ENCODE measurements at regions not wholly inside any gene's neighbourhood (a gene's known extent, or its start where the extent isn't known, plus 50 kb on each side); places are given as distances from the start of the nearest gene placed in this dataset.
"Not testable (repeated sequence)": the region's sequence is repeated elsewhere in the genome, so short reads cannot be mapped to it uniquely, and the experiment has no call there.

GRCh38 chr1:146393796-146394195 lies 165.0 kb upstream of the NOTCH2NLA start:
- H3K27me3 ChIP-seq (ENCODE audit: control insufficient read depth in 1 of 2, insufficient read depth in 2 of 2, low read length in 2 of 2); H3K9me3 ChIP-seq (ENCODE audit: low read length); H3K4me1 ChIP-seq (ENCODE audit: insufficient read depth, low read length); H3K9ac ChIP-seq (ENCODE audit: low read length); H3K27ac ChIP-seq (ENCODE audit: low read depth, low read length); H3K4me3 ChIP-seq (ENCODE audit: low read depth in 1 of 2, low read length in 2 of 2); H3K36me3 ChIP-seq (ENCODE audit: insufficient read depth, low read length): not testable (repeated sequence)

- H3K27ac ChIP-seq (ENCODE audit: low read depth, low read length); H3K27me3 ChIP-seq (ENCODE audit: control insufficient read depth in 1 of 2, insufficient read depth in 2 of 2, low read length in 2 of 2); H3K9ac ChIP-seq (ENCODE audit: low read length); H3K9me3 ChIP-seq (ENCODE audit: low read length); H3K4me1 ChIP-seq (ENCODE audit: insufficient read depth, low read length); H3K4me3 ChIP-seq (ENCODE audit: low read depth in 1 of 2, low read length in 2 of 2); H3K36me3 ChIP-seq (ENCODE audit: insufficient read depth, low read length): not testable (repeated sequence)
Observed at GRCh38 chr1:146393154-146393553, 164.3 kb upstream of the NOTCH2NLA start.

GRCh38 chr1:146389178-146389577 lies 160.4 kb upstream of the NOTCH2NLA start:
- not testable (repeated sequence) for H3K27ac ChIP-seq (ENCODE audit: low read depth, low read length); H3K36me3 ChIP-seq (ENCODE audit: insufficient read depth, low read length); H3K4me1 ChIP-seq (ENCODE audit: insufficient read depth, low read length); H3K4me3 ChIP-seq (ENCODE audit: low read depth in 1 of 2, low read length in 2 of 2); H3K9me3 ChIP-seq (ENCODE audit: low read length); H3K9ac ChIP-seq (ENCODE audit: low read length); H3K27me3 ChIP-seq (ENCODE audit: control insufficient read depth in 1 of 2, insufficient read depth in 2 of 2, low read length in 2 of 2)

GRCh38 chr1:146387750-146388469 lies 159.1 kb upstream of the NOTCH2NLA start:
- H3K4me3 ChIP-seq (ENCODE audit: low read depth in 1 of 2, low read length in 2 of 2); H3K9ac ChIP-seq (ENCODE audit: low read length): not testable (repeated sequence)

GRCh38 chr1:146386851-146387749 lies 158.3 kb upstream of the NOTCH2NLA start:
- H3K27me3 ChIP-seq (ENCODE audit: control insufficient read depth in 1 of 2, insufficient read depth in 2 of 2, low read length in 2 of 2); H3K4me1 ChIP-seq (ENCODE audit: insufficient read depth, low read length); H3K9me3 ChIP-seq (ENCODE audit: low read length); H3K4me3 ChIP-seq (ENCODE audit: low read depth in 1 of 2, low read length in 2 of 2); H3K9ac ChIP-seq (ENCODE audit: low read length); H3K36me3 ChIP-seq (ENCODE audit: insufficient read depth, low read length): not testable (repeated sequence)
- H3K27ac ChIP-seq (ENCODE audit: low read depth, low read length), result peak overlapping the region; percentile 13

More at GRCh38 chr1:146387750-146388469, 159.1 kb upstream of the NOTCH2NLA start:
- H3K9me3 ChIP-seq (ENCODE audit: low read length); H3K4me1 ChIP-seq (ENCODE audit: insufficient read depth, low read length); H3K36me3 ChIP-seq (ENCODE audit: insufficient read depth, low read length); H3K27me3 ChIP-seq (ENCODE audit: control insufficient read depth in 1 of 2, insufficient read depth in 2 of 2, low read length in 2 of 2); H3K27ac ChIP-seq (ENCODE audit: low read depth, low read length): not testable (repeated sequence)

GRCh38 chr1:146381196-146381595 lies 152.4 kb upstream of the NOTCH2NLA start:
- not testable (repeated sequence) for H3K4me3 ChIP-seq (ENCODE audit: low read depth in 1 of 2, low read length in 2 of 2); H3K36me3 ChIP-seq (ENCODE audit: insufficient read depth, low read length); H3K27me3 ChIP-seq (ENCODE audit: control insufficient read depth in 1 of 2, insufficient read depth in 2 of 2, low read length in 2 of 2); H3K9ac ChIP-seq (ENCODE audit: low read length); H3K27ac ChIP-seq (ENCODE audit: low read depth, low read length); H3K9me3 ChIP-seq (ENCODE audit: low read length); H3K4me1 ChIP-seq (ENCODE audit: insufficient read depth, low read length)

- H3K9me3 ChIP-seq (ENCODE audit: low read length); H3K27me3 ChIP-seq (ENCODE audit: control insufficient read depth in 1 of 2, insufficient read depth in 2 of 2, low read length in 2 of 2); H3K4me1 ChIP-seq (ENCODE audit: insufficient read depth, low read length); H3K36me3 ChIP-seq (ENCODE audit: insufficient read depth, low read length): not testable (repeated sequence)
- Histone ChIP-seq H3K27ac (ENCODE audit: low read depth, low read length) (peak overlapping the region; percentile 90), H3K4me3 (ENCODE audit: low read depth in 1 of 2, low read length in 2 of 2) (peak overlapping the region in 1 of 2 donors; percentile 52), H3K9ac (ENCODE audit: low read length) (peak overlapping the region; percentile 44)
Observed at GRCh38 chr1:146376708-146377496, 148.1 kb upstream of the NOTCH2NLA start.

- H3K4me3 ChIP-seq (ENCODE audit: low read depth in 1 of 2, low read length in 2 of 2); H3K9ac ChIP-seq (ENCODE audit: low read length); H3K36me3 ChIP-seq (ENCODE audit: insufficient read depth, low read length); H3K27ac ChIP-seq (ENCODE audit: low read depth, low read length); H3K27me3 ChIP-seq (ENCODE audit: control insufficient read depth in 1 of 2, insufficient read depth in 2 of 2, low read length in 2 of 2); H3K4me1 ChIP-seq (ENCODE audit: insufficient read depth, low read length); H3K9me3 ChIP-seq (ENCODE audit: low read length): not testable (repeated sequence)
Observed at GRCh38 chr1:146376309-146376707, 147.5 kb upstream of the NOTCH2NLA start.

- H3K9ac ChIP-seq (ENCODE audit: low read length); H3K27ac ChIP-seq (ENCODE audit: low read depth, low read length); H3K9me3 ChIP-seq (ENCODE audit: low read length); H3K4me1 ChIP-seq (ENCODE audit: insufficient read depth, low read length); H3K36me3 ChIP-seq (ENCODE audit: insufficient read depth, low read length); H3K27me3 ChIP-seq (ENCODE audit: control insufficient read depth in 1 of 2, insufficient read depth in 2 of 2, low read length in 2 of 2); H3K4me3 ChIP-seq (ENCODE audit: low read depth in 1 of 2, low read length in 2 of 2): not testable (repeated sequence)
Observed at GRCh38 chr1:146375108-146375507, 146.3 kb upstream of the NOTCH2NLA start.

GRCh38 chr1:146369940-146370339 lies 141.1 kb upstream of the NOTCH2NLA start:
- H3K27ac ChIP-seq (ENCODE audit: low read depth, low read length); H3K9ac ChIP-seq (ENCODE audit: low read length): not testable (repeated sequence)
- peak overlapping the region in 1 of 2 donors; percentile 35 for H3K4me3 ChIP-seq (ENCODE audit: low read depth in 1 of 2, low read length in 2 of 2)

GRCh38 chr1:146355373-146355772 lies 126.6 kb upstream of the NOTCH2NLA start:
- H3K36me3 ChIP-seq (ENCODE audit: insufficient read depth, low read length); H3K4me3 ChIP-seq (ENCODE audit: low read depth in 1 of 2, low read length in 2 of 2); H3K27ac ChIP-seq (ENCODE audit: low read depth, low read length); H3K27me3 ChIP-seq (ENCODE audit: control insufficient read depth in 1 of 2, insufficient read depth in 2 of 2, low read length in 2 of 2); H3K9me3 ChIP-seq (ENCODE audit: low read length); H3K9ac ChIP-seq (ENCODE audit: low read length); H3K4me1 ChIP-seq (ENCODE audit: insufficient read depth, low read length): not testable (repeated sequence)

More at GRCh38 chr1:146369940-146370339, 141.1 kb upstream of the NOTCH2NLA start:
- not testable (repeated sequence) for H3K36me3 ChIP-seq (ENCODE audit: insufficient read depth, low read length); H3K9me3 ChIP-seq (ENCODE audit: low read length); H3K27me3 ChIP-seq (ENCODE audit: control insufficient read depth in 1 of 2, insufficient read depth in 2 of 2, low read length in 2 of 2); H3K4me1 ChIP-seq (ENCODE audit: insufficient read depth, low read length)

Measured in muscle layer of colon (tissue), 2 donors.